Inflammatory macrophage treated with lipopolysaccharide for 4 hours (primary cell): ENCODE measurements at regions not wholly inside any gene's neighbourhood (a gene's known extent, or its start where the extent isn't known, plus 50 kb on each side); places are given as distances from the start of the nearest gene placed in this dataset.

Experiments
- DNase-seq: peaks from one replicate; pipeline ENCODE4 v3.0.0-alpha.2; 2020

DNA sequence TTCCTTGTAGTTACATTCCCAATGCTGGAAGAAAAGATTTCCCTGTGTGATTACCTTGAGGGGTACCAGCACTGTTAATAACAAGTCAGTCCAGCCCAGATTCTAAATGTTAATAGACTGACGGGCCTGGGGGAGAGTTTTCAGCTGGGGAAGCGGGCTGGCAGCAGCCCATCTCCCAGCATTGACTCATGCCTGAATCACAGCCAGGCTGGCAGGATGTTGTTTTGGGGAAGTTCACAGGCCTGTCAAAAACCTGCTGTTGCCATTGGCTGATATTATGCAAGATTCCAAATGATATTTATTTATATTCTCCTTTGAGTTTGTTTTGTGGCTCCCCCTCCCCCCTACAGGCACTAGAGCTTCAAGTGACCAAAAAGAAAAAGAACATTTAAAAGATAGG lies 213.9 kb upstream of the CNR1 start:
- DNase-seq, result peak; percentile 57

DNA sequence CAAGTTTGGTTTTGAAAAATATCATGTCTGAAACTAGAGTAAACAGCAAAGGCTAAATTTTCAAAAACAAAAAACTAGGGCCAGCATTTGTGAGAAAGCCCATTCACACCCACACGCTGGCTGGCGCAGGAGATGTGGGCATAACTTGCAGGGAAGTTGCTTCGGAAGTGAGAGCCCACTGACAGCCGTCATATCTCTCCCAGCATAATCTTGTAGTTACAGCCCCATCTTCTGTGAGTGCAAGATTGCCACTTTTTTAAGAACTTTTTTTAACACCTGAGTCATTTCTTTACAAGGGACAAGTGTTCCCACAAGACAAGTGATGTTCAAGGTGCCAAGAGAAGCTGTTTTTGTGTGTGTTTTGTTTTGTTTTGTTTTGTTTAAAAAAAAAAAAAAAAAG lies 212.5 kb upstream of the CNR1 start:
- no peak for DNase-seq

DNA sequence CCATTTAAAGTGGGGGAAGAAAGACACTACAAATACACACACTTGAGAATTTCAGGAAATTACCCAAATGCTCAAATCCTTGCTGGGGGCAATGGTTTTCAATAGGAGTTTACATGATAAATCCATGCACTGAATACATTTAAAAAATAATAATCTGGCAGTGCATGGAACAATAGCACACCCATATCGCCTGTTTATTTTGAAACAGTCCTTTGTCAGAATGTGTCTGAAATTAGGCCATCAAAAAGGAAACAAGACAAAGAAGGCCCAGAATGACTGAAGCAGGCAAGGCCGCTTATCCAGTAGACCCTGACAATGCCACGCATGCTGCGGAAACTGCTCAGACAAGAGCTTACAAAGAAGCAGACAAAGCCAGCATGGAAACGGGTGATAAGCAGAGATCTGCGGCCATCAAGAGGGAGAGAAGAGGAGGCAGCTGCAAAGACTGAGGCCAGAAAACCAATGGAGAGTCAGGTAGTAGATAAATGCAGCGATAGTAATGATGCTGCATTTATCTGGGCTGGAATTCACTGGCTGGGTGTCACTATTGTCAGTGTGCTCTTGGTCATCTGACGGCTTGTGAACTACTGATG lies 211.9 kb upstream of the CNR1 start:
- DNase-seq, result no peak

DNA sequence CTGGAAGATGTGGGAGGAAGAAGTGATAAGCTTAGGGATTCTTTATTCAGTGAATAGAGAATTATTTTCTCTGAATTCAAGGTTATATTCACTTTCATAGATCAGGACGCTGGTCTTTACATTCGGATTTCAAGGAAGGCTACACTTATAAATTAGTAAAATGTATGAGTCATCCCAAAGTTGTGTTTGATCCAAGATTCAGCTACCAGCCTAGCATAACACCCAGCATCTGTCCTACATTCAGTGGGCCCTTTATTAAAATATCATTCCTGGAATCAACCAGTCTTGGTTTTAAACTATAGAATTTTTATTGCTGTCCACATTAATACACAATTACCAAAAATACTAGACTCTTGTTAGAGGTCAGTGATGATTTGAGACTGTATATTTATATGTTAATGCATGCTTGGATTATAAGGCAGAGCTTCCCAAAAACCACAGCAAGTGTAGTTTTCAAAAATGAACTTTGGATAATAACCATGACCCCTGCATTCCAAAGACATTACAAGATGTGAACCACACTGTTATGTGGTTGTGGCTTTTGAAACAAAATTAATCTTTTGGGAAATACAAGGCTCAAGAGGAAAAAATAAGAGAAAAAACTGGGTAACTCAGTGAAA lies 210.7 kb upstream of the CNR1 start:
- no peak for DNase-seq

DNA sequence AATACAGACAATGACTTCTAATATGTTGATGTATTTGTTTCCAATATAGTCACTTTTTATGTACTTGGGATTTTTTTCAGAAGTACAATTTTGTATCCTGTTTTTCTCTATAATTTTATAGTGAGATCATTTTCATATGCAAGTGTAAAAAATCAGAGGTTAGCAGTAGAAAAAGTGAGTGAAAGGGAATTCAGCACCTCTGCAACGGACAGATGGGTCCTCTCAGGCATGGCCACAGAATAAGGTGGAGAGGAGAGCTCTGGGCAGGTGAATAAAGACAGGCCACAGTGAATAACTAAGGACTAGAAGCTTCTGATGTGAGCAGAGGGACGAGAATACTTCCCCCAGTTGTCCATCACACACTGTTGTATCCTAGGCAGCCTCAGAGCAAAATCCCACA lies 210.1 kb upstream of the CNR1 start:
- DNase-seq, result no peak

DNA sequence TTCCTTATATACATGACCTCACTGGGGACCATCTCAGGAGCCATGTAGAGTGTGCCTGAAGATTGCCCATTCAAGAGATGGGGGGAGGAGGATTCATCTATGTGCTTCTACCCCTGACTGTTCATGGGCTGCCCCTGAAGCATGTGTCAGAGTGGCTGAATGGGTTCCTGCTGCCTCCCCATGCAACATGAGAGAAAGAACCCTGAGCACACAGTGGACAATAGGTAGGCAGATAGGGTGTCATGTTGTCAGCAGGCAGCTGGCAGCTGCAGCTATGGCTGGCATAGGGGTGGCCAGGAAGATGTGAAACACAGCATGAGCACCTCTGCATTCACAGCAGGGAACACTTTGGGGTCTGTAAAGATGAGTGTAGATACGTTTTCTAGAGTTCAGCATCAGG lies 208.4 kb upstream of the CNR1 start:
- no peak for DNase-seq

DNA sequence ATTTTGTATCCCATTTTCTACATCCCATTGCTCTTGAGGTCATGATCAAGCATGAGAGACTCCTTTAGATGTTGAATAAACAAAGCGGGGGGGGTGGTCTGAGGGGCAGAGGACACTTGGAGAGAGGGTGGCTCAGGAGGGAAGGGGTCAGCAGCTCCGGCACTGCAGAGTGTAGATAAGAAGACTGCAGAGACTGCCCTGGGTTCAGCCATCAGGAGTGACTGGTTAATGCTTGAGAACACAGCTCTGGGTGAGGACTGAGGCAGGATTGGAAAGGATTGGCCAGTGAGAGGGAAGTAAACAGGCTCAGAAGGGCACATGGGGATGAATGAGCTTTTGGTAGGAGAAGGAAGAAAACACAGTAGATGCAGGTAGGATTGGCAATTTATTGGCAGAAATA lies 205.3 kb upstream of the CNR1 start:
- no peak for DNase-seq

DNA sequence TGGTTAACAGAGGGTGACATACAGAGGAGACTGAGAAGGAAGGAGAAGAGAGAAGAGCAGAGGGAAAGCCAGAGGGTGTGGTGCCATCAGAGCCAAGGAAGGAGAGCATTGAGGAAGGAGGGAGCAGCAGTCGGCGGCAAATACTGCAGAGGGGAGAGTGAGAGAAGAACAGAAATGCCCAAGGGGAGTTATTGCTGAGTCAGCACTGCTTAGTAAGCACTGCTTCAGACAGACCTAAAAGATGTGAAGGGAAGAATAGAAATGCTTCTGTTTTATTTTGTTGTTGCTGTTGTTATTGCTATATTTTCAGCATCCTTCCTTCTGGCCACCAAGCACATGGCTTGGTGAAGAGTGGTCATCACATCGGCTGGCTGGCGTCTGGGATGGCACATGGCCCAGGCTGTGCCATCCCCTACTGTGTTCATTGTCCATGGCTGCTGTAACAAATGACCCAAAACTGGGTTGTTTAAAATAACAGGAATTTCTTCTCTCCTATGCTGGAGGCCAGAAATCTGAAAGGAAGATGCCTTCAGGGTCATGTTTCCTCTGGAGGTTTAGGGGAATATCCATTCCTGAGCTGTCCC lies 204.1 kb upstream of the CNR1 start:
- no peak for DNase-seq

DNA sequence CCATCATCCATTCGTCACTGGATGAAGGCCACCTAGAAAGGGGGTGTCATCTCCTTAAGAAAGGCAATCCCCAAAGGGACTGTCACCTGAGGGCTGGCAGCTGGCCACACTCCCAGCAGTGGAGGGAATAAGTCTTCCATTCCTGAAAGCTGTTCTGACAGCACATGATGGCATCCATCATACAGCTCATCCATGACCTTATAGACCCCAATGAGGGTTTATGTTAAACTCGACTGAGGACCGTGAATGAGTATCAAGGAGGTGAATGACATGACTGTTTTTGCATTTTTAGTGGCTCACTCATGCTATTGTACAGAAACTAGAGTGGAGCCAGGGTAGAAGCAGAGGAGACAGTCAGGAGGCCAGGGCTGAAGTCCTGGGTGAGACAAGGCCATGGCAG lies 203.1 kb upstream of the CNR1 start:
- DNase-seq, result no peak

DNA sequence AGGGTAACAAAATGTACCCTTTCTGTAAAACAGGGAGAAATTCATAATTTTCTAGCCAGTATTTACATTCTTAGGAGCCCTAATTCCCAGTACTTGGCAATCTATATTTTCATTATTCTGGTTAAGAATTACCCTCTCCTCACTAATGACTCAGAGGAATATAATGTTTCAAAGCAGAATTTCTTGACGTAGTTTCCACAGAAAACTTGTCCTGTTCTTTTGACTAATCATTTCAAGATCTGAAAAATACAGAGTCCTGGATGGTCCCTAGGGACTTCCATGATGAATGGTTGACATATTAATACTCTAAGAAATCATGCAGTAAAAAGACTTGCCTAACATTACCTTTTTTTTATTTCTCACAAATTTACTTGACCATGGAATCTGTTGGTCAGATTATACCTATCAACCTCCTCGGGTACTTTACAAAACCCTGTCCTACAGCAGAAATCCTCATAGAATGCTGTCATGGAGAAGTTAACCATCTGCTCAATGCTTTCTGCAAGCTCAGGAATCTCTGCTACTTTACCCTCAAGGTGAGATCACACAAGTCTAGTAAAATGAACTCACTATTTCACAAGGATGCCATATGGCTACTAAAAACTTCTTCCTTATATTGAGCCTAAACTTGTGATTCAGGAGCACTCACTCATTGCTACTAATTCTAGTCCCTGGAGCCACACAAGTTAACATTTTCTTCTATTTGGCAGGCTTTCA lies 202.1 kb upstream of the CNR1 start:
- no peak for DNase-seq

DNA sequence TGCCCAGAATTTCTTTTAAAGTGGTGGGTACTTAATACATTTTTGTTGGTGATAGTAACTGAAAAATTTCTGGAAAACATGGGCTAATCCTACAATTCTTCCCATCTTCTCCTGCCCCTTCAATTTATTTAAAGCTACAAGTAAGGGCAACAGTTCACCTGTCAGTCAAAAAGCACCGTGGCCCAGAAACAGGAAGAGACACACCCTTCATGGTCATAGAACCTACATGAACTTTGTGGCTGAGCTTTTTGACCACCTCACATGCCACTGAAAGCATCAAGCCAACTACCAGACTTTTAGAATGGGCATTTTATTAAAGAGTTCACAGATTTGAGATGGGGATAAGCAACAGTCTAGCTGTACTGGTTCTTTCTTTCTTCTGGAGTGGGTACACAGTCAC lies 201.1 kb upstream of the CNR1 start:
- no peak for DNase-seq

DNA sequence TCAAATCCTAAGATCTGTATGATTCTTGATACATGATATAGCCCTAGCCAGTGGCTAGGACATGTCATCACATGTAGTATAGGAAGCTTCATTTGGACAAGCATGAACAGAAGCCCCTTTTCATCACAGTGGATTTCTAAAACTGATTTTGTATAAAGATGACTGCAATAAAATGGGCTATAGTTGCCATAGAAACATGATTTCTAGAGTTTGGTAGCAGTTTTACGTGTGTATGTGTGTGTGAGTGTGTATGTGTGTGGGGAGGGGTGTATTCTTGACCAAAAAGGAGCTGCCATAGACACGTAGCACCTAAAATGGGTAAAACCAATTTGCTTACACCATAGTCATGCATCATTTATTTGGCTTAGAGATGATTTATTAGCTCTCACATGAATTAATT lies 200.5 kb upstream of the CNR1 start:
- no peak for DNase-seq

DNA sequence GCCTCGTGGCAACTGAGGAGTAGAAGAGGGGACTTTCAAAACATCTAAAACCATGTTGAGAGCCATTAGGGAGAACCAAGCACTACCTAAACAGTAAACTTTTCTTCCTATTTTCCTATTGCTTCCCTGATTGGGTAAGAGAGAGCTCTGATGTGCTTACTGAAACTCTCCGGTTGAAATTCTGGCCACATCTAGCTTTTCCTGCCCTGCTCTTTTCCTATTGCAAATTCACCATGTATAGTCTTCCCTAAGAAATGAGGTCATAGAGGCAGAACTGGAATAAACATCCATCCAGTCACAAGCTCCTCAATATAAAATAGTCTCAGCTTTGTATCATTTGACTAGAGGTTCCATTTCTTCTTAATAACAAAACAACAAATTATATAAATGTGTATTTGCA lies 199.5 kb upstream of the CNR1 start:
- no peak for DNase-seq

DNA sequence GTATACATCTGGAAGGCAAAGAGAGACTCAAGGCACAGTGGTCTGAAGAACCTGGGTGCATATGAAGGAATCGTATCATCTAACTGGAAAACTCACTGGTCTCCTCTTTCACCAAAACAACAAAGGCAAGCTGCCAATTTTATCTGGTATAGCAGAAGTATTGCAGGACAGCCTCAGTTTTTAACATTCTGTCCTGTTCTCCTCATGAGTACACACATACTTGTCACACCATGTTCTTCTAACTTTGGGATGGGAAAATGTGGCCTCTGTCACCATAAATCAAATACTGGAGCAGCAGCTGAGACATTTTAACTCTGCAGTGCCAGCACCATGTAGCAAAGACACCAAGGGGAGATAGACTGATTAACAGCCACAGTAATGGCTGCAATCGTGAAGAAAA lies 199.1 kb upstream of the CNR1 start:
- no peak for DNase-seq

DNA sequence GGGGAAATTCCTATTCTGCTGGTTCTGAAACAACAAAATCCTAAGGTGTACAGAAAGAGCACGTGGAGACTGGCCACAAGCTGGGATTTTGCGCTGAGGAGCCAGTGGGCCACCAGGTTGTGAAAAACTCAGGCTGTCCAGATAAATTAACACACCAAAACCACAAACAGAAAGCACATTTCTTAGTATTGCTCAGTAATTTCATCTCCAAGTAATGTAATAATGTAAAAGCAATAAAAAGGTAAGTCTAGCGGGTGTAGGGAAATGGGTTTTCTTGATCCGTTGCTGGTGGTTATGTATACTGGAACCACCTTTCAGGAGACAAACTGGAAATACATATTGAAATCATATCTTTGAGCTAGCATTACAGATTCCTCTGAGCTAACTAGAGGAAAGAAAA lies 195.6 kb upstream of the CNR1 start:
- no peak for DNase-seq

DNA sequence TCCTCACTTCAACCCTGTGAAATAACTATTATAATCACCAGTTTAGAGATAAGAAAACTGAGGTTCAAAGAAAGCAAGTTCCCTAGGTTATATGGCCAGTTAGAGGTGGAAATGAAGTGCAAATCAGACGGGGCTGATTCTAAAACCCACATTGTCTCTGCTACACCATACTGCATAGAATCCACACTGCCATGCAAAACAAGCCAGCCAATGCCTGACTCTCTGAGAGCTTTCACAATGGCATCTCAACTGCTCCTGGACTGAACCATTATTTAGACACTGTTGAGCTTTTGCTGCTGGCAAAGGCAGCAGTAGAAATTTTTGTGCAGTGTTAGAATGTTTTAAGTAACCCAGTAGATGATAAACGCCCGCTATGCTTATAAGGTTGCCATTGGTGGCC lies 195.2 kb upstream of the CNR1 start:
- DNase-seq, result no peak

DNA sequence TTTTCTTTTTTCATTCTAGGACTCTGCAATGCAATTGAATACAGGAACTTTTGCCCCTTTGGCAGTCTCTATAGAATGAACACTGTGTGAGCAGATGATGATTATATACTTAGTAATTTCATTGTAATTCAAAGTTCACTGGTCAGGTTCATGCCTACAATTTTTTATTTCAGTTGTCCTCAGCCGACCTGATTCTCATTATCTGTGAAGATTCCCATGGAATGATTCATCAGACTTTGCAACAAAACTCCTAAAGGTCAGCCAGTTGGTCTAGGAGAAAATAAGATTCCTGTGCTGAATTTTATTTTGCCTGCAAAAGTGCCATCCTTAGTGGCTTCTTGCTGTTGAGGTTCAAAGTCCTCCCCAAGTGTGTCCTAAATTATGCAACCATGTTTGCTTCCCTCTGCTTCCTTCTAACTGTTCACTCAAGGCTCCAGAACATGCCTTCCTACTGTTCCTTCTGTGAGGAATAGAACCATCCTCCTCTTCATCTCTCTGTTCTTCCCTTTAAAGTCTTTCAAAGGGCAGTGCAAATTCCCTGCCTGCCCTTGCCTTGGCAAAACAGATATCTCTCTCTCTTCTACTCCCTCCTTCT lies 194.2 kb upstream of the CNR1 start:
- DNase-seq, result no peak

DNA sequence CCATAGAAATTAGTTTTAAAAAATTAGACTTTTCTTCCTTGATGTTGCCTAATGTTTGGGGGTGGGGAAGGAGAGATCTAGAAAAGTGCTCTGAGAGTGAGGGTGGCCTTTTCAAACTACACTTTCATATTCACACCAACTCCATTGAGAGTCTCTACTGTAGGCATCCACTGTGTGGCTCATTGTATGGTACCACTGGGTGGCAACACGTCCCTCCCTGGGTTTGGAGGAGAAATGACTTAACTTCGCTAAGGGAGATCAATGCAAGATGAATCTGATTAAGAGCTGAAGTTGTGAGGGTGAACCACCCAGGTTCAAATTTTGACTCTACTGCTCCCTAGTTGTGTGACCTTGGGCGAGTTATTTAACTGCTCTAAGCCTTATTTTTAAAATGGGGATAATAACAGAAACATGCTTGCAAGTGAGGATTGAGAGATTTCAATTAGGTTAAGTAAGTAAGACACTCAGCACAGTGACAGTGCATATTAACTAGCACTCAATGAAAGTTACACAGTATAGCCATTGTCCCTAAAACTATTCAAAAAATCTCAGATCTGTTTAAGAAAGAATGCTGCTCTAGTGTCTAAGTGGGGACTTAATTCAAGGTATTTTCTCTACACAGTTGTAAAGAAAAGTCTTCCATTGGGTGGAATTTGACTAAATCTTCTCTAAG lies 193.5 kb upstream of the CNR1 start:
- DNase-seq, result no peak

DNA sequence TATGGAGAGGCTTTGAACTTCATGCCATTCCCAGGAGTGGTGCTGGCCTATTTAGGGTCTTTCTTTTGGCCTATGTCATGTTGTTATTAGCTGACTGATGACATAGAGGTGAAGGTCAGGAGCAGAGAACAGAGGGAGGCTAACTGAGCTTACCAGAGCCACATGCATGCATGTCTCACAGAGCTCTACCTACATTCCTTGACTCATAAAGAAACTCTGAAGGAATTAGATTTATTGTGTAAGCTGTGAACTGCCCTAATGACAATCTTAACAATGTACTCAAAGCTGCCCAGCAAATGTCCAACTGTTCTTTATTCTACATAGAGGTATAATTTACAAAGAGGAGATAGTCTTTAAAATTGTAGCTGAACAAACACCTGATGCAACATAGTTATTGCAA lies 192.7 kb upstream of the CNR1 start:
- DNase-seq, result no peak

DNA sequence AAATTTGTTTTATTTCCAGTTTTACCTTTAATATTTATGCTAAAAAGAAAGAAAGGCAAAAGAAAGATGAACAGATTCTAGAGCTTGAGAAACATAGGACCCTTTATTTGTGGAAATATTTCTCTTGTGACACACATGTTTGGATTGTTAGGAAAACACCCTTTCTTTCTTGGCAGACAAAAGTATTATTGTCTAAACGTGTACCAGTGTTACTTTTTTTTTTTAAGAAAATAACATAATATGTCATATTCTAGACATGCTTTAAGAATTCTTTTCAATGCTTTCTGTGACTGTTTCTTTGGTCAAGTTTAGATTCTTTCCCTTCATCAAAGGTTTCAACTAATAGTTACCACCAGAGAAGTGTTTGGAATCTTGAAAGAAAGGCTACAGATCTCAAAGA lies 183.4 kb upstream of the CNR1 start:
- DNase-seq, result no peak

DNA sequence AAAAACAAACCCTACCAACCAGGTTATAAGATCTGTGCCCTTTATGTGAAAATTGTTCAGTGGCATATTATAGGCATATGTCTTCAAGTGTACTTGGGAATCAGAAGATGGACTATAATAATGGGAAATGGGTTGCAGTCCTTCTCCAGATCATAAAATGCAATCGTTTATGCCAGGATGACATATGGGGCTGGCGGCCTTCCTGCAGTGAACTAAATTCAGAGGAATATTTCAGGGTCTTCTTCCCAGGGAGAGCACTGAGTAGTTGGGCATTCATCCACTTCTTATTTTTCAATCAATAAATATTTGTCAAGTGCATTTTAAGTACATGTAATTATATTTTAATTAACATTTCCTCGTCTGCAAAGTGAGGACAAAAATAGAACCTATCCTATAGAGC lies 176.2 kb upstream of the CNR1 start:
- no peak for DNase-seq

DNA sequence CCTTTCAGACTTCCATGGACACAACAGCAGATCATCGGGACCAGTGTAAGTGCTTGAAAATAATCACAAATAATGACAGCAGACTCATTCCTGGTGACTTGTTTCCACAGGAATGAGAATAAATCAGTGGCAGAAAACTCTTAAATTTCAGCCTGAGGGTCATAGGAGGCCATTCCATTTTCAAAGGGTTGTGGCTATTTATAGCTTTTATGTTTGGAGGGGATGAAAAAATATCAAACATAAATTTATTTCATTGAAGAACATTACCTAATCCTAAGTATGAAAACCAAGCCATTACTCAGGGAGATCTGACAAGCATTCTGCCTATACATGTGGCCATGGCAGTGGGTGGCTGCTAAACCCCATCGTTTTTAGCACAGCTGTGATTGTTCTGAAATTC lies 173.6 kb upstream of the CNR1 start:
- no peak for DNase-seq

DNA sequence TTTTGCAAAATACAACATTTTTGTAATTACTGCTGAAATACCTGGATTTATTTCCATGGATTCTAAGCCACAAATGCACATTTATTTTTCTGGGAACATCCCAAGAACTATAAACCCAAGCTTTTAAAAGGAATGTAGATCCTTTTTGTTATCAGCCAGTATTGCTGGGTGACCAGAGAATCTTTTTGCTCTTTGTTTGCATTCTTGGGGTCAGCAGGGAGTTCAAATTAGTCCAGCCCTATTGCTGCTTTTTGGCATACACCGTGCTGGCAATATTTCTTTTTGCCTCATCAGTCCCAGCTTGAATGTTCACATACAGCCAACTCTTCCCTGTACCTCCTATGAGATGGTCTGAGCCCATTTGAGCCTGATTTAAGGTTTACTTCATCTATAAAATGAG lies 155.2 kb upstream of the CNR1 start:
- DNase-seq, result no peak

DNA sequence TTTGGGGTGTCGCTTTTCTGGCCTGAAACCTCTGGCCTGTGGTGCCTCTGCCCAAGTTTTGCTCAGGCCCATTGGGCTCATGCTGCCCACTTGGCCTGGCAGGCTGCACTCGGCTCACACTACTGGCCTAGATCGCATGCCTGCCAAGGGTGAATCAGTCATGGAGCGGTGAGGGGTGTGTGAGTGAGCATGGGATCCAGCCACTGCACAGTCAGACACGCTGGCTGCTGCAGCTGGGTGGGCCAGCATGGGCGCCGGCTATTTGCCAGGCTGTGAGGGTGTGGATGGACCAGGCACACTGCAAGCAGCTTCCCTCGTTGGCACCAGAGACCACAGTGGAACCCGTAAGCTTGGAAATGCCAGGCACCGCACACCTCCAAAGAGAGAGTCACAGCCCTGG lies 145.4 kb upstream of the CNR1 start:
- DNase-seq, result no peak
